NCI-H1092 treated with DMSO at 0.1 percent for 48 hours (cell line): ENCODE measurements at regions not wholly inside any gene's neighbourhood (a gene's known extent, or its start where the extent isn't known, plus 50 kb on each side); places are given as distances from the start of the nearest gene placed in this dataset.
A peak's percentile ranks its signal among the peaks of the same experiment; 100 is the strongest.

Experiments used
- DNase-seq: peaks from one replicate; lab custom pipeline; 2025; lab: John Stamatoyannopoulos, UW

DNA sequence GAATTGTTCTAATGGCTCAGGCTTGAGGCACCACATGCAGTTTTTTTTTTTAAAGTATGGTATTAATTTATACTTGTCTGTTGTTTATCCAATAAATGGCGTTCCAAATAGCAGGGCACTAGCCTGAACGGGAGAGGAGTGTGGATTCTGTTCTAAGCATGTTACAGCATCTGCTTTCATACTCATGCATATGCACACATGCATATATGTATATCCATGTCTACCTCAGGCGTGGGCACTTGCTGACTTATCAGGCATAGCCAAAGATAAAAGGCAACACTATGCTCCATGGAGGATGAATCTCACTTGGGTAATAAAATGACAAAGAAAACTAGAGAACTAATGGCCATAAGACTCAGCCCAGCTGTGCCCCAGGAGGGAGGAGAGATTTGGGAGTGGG, 393.8 kb downstream of the GADD45G start:
- no peak for DNase-seq

DNA sequence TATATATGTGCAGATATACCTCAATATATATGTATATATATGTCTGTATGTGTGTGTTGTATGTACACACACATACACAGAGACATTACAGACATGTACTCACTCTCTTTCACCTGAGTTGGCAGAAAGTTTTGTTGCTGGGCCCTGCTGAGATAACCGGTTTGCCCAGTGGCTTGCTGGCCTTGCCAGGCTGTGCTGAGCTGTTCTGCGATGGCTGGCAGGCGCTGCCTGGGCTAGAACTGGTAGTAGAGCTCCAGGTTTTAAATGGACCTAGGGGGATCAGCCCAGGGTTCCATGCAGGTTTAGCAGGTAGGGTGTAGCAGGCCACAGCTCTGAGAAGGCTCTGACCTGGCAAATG, 394.3 kb downstream of the GADD45G start:
- peak; percentile 34 for DNase-seq

DNA sequence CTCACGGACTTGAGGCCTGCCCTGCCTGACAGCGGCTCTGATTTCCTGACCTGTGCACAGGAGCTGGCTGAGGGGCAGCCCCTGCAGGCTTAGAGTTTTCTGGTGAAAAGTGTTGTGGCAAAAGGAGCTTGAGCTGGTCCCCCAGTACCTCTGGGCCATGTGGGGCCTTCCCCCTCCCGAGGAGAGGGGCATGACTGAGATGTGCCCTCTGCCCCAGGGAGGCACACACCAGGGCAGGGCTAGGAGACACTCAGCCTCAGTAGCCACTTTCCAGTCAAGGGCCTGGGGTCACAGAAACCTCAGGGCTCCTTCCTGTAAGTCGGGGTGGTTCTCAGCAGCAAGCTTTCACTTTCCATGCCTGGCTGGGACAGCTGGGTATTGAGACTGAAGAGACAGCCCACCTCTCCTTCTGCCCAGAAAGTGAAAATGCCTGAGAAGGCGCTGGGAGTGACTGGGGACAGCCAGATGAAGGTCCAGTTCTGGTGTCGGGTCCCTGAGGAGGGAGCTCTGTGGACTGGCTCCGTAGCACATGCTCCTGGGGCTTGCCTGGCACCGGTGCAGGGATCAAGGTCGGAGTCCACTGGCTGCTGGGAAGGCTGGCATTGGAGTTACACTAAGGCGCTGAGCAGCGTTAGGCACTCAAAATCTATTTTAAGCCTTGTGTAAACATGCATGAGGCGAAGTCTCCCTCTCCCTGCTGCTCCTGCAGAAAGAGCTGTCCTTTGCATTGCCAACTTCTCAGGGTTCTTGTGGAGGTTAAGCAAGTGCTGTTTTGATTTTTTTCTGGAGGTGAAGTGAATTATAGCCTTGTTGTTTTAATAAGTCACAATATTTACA, 394.9 kb downstream of the GADD45G start:
- peak; percentile 94 for DNase-seq

DNA sequence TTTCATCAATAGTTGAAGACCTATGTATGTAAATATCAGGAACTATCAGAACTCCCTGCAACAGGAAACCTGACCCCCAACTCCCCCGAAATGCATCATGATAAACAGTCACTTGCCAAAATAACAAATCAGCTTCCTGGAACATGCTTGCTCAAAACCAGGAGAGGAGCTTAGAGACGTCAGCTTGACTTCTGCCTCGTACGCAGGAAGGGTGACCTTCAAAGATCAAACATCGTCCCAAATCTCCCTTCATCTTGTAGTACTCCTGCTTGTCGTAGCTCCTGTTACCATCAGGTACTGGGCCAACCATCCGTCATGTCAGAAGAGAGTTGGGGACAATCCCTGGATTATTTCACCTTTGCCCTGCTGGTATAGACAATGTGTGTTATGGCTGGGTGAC, 396.1 kb downstream of the GADD45G start:
- peak; percentile 55 for DNase-seq

DNA sequence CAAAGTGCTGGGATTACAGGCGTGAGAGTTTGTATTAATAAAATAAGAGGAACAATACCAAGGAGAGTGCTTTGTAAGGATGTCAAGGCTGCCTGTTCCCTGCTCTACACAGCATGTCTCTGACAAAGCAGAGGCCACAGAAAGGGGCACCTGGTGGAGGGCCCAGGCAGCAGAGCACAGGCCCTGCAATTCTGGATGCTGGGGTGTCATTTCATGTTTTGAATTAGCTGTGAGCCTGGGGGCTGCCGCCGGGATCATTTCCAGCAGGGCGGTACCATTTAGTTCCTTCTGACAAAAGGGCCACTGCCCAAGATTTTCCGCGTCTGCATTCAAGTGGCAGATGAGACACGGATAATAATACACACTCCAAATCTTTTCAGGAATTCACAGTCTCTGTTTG, 396.9 kb downstream of the GADD45G start:
- DNase-seq = peak; percentile 44

DNA sequence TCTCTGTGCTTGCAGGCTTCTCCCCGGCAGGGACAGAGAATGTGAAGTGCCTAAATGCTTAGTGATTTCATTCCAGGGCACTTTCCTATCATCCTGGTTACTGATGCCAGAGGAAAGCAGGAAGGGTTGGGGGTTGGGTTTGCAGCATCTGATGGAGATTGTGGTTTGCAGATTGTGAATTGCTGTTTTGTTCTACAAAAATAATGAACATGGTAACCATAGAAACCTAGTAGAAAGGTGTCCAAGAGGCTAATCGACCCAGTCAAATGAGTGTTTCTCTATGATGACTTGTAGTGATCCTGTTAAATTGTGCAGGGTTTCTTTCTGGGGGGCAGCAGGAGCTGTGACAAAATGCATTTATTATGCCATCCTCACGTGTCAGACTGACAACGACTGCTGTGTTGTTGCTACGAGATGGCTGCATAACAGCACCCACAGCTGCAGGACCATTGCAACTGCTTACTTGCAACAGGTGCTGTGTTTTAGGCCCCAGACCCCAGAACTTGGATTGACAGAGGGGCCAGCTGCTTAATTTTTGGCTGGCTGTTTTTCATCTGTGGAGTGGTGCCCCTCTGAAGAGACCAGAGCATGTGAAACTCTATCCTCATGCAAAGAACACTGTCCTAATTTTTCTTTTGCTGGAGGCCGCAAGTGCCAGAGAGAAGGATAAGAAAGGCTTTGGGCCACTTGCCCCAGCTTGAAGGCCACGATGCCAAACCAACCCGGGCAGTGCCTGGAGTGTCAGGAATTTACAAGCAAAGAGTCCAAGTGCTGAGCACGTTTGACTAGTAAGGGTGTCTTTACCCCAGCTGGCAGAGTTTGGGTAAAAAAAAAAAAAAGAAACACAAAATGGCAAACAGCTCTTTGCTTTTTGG, 397.8 kb downstream of the GADD45G start:
- peak; percentile 65 for DNase-seq

DNA sequence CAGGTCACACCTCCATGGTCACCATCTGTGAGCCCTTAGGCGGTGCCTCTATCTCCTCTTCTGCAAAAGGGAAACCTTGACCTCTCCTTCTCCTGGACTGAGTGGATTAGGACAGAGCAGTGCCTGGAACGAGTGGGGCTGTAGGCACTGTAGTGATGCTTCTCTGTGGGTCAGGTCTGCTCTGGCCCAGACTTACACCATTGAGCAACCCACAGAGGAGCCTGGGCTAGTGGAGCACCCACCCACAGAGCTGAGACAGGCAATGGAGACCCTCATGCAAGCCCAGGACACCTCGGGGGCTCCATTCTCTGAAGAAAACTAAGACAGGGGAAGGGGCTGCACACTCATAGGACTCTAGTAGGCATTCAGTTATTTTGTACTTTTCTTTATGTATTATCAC, 400.6 kb downstream of the GADD45G start:
- DNase-seq = no peak

DNA sequence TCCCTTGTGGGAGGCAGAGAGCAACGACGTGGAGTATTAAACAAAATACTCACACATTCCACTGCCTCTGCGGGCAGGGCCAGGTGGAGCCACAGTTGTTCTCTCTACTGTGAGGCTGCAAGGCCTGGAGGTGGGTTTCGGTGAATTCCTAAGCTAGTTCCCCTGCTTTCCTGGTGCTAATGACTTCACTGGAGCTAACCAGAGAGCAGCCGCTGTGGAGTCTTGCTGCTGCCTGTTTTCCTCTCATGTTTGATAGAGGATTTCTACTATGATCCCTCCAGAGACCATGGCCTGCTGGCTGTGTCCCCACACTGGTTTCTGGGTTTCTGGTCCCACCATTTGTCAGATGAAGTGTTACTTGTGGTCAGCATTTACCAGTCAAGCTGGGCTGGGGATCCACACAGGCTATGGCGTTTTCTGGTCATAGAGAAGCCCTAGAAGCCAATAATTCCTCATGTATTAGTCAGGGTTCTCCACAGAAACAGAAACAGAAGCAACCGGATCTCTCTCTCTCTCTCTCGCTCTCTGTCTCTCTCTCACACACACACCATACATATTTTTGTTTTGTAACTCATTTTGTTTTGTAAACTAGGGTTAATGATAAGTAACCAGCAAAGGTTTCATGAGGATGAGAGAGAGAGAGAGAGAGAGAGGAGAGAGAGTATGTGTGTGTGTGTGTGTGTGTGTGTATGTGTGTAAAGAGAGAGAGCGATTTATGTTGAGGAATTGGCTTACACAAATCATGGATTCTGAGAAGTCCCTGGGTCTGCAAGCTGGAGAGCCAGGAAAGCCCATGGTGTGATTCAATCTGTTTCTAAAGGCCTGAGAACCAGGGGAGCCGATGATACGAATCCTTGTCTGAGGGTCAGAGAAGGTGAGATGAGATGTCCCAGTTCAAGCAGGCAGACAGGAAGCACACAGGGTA, 403.0 kb downstream of the GADD45G start:
- DNase-seq = no peak

DNA sequence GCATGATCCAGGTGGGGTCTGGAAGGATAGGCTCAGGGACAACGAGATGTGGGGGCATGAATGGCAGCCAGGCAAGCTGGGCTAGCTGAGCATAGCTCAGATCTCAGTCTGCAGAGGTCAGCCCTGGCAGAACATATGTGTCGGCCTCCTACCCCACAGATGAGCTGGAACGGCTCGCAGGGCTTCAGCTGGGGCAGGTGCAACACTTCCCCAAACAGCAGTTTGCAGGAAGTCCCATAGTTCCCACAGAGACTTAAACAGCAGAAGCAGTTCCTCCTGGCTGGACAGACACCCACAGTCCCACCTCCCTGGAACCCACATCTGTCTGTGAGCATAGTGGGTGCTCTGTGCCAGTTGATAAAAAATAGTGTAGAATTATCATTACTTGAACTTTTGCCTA, 404.6 kb downstream of the GADD45G start:
- no peak for DNase-seq

DNA sequence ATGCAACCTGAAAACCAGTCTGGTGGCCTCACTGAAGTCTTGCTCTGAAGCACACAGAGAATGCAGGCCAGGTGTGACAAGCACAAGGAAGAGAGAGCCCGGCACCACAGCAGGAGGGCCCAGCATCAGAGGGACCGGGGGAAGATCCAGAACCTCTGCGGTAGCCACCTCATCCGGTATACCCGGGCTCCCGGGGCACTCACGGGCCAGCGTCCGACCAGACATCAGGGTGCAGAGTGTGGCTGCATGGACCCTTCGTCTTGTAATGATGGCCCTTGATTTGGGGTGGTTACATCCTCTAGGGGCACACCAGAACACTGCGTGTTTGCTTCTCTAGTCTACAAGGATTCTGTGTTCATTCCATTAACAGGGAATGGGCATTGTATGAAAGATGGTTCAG, 406.0 kb downstream of the GADD45G start:
- DNase-seq = no peak

DNA sequence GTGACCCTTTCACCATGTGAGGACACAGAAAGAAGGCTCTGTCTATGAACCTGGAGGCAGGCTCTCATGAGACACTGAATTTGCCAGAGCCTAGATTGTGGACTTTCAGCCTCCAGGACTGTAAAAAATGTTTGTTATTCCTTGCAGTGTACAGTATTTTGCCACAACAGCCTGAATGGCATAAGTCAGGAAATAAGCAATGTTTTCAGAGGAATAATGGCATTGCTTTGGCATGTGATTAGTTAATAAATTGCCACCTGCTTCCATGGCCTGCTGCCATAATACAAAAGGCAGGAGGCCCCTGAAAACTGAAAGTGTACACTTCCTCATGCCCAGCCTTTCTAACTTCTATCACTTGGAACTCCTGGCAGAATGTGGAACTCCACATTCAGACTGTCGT, 408.1 kb downstream of the GADD45G start:
- no peak for DNase-seq

DNA sequence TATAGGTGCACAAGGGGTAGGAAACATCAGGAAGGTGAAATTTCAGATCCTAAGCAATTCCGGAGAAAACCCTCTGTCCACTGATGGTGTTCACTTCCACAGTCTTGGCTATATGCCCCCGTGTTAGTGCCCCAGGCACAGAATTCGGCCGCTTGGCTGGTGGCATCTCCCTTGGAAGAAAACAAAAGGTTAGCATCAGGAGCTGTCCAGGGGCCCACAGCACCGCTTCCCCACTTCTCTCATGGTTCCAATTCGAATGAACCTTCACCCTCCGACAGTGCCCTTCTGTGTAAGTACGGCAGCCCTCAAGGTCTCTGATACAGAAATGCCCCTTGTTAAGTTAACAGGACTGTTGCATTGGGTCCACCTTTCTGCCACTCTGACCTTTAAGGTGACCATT, 409.0 kb downstream of the GADD45G start:
- DNase-seq = no peak

DNA sequence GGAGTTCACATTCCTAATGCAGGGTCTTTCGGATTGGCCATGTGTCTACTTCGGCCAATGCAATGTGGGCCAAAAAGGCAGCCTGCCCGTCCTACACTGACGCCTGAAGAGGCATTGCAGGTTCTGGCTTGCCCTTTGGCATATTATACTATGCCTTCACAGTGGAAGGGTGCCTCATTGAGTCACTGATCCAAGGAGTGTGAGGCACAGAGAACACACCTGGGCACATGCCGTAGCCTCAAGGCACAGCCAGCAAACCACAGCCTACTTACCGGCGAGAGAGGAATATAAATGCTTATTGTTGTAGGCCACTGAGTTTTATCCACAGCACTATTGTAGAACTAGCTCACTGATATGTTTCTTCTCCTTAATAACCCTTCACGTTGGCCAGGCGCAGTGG, 409.6 kb downstream of the GADD45G start:
- no peak for DNase-seq

DNA sequence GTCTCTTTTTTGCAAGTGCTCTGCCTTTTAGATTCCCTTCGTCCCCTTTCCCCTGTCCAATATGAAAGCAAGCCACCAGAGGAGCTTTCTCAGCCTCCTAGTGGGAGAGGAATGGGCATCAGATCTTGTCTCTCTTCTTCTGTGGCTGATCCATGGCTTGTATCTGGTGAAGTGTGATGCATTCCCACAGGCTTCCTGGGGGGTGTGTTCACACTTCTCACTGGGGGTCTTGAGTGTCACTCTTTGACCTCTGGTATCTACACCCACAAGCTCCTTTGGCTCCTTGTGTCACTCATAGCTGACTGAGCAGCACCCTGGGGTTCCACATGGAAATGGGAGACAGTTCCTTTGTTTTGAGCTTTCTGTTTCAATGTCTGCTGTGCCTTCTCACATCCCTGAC, 411.5 kb downstream of the GADD45G start:
- DNase-seq = no peak

DNA sequence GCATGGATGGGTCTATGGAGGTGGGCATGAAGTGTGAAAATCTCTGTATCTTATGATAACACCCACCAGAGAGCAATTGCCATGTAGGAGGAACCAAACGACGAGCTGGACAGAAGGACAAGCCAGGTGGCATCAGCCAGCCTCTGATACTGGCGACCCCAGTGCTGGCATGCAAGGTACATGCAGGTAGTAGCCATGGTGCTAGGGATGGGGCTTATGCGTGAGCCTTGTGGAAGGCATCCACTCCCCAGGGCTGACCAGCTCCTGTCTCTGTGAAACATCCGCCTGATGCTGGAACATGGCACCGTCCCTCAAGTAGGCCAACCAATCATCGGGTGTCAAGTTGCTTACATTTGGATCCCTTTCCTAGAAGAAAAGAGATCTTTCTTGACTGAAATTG, 412.9 kb downstream of the GADD45G start:
- no peak for DNase-seq

DNA sequence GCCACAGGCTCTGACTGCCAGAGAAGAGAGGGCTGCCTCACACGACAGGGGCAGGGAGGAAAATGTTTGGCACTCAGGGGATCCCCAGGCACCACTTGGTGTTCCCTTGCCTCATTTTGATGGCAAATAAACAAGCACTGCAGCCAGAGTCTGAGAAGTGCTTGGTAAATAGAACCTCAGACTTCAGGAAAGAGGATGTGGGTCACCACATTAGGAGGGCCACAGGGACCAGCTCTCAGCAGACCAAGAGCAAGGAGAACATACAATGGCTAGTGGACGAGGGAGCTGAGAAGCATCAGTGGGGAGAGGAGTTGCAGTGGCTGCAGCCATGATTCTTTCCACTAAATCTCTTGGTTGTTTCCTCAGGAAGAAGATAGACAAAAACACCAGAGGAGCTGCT, 413.9 kb downstream of the GADD45G start:
- peak; percentile 30 for DNase-seq

DNA sequence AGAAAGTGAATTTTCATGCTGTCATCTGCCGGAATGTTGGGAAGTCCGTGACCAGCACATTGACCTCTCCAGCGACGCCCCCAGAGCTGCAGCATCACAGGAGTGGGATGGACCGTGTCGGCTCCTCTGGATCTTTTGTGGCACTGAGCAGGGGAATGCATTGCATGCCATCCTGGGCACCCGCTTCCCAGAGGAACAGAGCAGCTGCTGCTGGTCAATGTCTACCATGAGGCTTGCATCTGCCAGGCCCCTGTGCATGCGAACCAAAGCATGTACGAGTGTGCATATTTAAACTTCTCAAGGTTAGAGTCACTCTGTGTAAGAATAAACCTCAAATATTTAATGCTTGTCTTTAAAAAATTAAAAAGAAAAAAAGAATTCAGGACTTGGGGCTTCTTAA, 414.8 kb downstream of the GADD45G start:
- no peak for DNase-seq

DNA sequence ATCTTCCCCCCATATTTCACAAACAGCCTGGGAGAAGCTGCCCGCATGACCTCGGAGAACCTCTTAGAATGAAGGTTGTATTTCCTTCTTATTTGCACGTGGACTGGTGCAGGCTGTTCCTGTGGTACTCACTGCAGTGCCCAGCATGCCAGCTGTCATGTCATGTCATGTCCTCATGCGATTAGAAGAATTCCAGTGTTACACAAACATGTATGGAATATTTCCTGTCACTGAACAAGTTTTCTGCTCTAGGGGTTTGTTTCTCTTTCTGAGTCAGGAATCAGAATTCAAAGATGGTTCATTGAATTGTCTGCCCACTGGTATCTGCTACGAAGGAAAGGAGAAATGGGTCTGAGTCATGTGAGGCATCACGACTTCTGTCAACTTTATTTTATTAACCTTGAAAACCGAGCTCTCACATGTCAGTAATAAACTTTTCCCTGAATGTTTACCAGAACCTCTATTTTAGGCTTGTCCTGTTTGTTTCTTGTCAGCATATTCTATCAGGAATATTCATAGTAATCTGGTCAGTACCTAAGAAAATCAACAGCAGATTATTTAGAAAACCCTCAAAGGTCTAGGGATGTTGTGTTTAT, 415.6 kb downstream of the GADD45G start:
- no peak for DNase-seq

DNA sequence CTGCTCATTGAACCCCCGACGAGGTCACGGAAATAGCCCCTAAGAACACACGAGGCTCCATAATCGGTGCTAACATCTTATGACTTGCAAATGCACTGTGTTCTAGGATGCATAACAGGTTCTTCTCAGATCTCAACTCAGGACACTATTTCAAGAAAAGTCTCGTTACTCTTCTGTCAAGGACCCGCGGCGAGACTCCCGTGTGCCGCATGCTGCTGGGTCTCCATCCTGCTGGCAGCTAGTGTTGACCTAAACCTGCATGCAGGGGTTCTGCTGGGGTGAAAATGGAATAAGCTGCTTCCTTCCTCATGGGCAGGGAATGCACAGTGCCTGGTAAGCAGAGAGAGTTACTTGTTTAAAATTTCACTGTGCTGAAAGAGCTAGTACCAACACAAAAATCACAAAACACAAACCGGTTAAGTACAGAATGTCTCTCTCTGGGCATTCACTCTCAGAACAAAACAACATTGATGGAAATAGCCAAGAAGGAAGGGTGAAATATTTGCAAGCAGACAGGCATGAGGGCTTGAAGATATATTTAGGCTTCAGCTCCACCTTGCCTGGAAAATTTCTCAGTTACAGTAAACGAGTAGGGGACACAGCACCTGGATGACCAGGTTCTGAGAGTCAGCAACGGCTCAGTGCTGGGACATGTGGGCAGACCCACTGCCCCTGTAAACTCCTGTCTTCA, 416.5 kb downstream of the GADD45G start:
- no peak for DNase-seq

DNA sequence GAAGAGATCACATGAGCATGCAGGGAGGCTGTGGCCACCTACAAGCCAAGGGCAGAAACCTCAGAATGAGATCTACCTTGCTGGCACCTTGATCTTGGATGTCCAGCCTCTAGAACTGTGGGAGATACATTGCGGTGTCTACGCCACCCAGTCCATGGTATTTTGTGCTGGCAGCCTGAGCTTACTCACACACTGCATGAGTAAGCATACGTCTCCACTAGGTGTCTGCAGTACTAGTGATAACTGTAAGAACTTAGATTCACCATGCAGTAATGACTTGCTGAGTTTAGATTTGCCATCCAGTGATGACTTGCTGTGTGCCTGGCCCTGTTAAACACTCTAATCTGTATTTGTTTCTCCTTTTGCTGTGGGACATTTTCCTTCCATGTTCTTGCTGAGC, 417.7 kb downstream of the GADD45G start:
- DNase-seq = no peak

DNA sequence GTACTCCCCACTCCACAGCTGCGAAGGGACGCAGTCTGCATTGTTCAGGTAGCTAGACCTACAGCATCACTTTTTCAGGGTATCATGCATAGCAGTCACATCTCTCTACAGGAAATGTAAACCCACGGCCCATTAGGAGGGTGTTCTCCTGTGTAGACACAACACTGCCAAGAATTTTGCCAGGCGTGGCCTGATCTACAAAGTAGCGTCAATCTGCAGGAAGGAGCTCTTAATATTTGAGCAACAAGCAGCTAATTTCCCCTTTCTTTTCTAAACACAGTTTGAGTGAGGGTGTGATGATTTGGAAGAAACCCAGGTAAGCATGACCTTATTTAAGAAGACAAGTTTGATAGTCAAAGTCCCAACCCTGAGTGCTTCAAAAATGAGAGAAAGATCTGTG, 419.0 kb downstream of the GADD45G start:
- DNase-seq = no peak
